HUES64 (cell line): ENCODE measurements at regions not wholly inside any gene's neighbourhood (a gene's known extent, or its start where the extent isn't known, plus 50 kb on each side); places are given as distances from the start of the nearest gene placed in this dataset.
"Not testable (repeated sequence)": the region's sequence is repeated elsewhere in the genome, so short reads cannot be mapped to it uniquely, and the experiment has no call there.

ENCODE experiments used
- H3K27ac ChIP-seq: 2 replicates; pipeline ENCODE4 v1.7.0; 2013; ENCODE audit warnings: low read depth, low read length, inconsistent platforms
- H3K27me3 ChIP-seq: 2 replicates; pipeline ENCODE4 v1.6.1; 2013; ENCODE audit warnings: mild to moderate bottlenecking, low read length; ENCODE audit not compliant: insufficient read depth
- H3K36me3 ChIP-seq: 2 replicates; pipeline ENCODE4 v1.6.1; 2013; ENCODE audit warnings: mild to moderate bottlenecking, low read length; ENCODE audit not compliant: insufficient read depth
- H3K4me1 ChIP-seq: 2 replicates; pipeline ENCODE4 v1.6.1; 2013; ENCODE audit warnings: mild to moderate bottlenecking, low read length, moderate library complexity; ENCODE audit not compliant: insufficient read depth
- H3K4me3 ChIP-seq: 2 replicates; pipeline ENCODE4 v1.5.1; 2013; ENCODE audit warnings: mild to moderate bottlenecking, low read length, moderate library complexity
- H3K9ac ChIP-seq: 2 replicates; pipeline ENCODE4 v1.6.1; 2013; ENCODE audit warnings: mild to moderate bottlenecking, low read depth, low read length
- H3K9me3 ChIP-seq: 2 replicates; pipeline ENCODE4 v1.6.1; 2013; ENCODE audit warnings: low read depth, low read length; ENCODE audit not compliant: insufficient read depth
- WGBS: fragments of 150-250, 120-280 bp; methylation state at CpG from one replicate; pipeline ENCODE4 v1.1.7; 2013; ENCODE audit warnings: missing lambda C conversion rate; 5-methylcytosine and 5-hydroxymethylcytosine counted together

DNA sequence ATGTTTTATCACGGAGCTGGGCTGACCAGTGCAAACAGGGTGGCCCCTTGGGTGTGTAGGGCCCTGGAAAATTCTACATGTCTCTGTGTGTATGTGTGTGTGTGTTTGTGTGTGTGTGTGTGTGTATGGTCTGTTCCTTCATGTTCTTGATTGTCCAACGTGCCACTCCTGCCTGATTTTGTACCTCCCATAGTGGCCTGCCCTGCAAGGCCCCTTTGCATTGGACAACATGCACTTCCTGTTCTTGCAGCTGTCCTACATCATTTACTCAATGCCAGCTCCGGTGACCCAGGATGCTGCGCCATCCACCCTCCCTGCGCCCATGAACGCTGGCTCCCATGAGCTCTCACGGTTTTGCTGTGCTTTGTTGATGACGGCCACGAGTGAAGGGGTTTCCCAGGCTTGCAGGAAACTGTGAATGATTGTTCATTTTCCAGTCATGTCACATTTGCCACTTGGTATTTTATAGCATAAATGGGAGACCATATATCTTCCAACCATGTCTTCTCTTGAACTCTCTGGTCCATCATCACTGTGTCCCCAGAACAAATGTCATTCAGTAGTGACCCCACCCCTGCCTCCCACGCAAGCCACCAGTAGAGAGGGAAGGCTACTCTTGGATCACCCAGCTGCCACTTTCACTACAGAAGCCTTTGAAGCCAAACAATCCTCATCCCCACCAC lies 69.7 kb upstream of the NCK2 start:
- WGBS: 94% methylated on average over 10 of the region's 10 CpGs
- Histone ChIP-seq H3K9ac (no peak overlapping the region), H3K9me3 (no peaks in the 10 kb centered on the region)

GRCh38 chr2:105674401-105674800 lies 70.3 kb upstream of the NCK2 start:
- Histone ChIP-seq H3K27ac (no peak overlapping the region), H3K27me3 (no peaks in the 10 kb centered on the region), H3K4me3 (no peak overlapping the region), H3K9ac (no peak overlapping the region), H3K9me3 (no peaks in the 10 kb centered on the region), H3K36me3 (no peaks in the 10 kb centered on the region), H3K4me1 (0 out of 2 replicates have a peak, but pooled peaks cover 10% of the 10 kb centered on the region)
- WGBS: 90% methylated on average over 7 of the region's 7 CpGs

More for the DNA sequence above, 69.7 kb upstream of the NCK2 start:
- Histone ChIP-seq H3K4me1 (0 out of 2 replicates have a peak, but pooled peaks cover 10% of the 10 kb centered on the region), H3K27me3 (no peaks in the 10 kb centered on the region), H3K4me3 (no peak overlapping the region), H3K36me3 (no peaks in the 10 kb centered on the region), H3K27ac (no peak overlapping the region)

DNA sequence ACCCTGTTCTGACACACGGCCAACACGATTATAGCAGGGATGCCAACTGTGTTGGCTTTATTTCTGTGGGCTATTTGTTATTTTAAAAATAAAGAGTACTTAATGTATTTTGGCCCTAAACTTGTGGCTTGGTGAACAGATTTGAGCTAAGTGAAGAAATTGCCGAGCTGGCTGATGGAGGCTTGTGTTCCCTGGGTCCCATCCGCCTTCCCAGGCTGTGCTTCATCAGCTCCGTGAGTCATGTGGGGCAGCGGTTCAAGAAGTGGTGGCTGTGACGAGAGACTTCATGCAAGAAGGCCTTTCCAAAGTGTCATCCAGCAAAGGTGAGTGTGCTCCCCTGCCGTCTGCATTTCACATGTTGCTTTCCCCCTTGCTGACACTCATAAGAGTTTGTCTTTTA lies 73.6 kb upstream of the NCK2 start:
- H3K27me3 ChIP-seq: no peaks in the 10 kb centered on the region
- H3K4me3 ChIP-seq: no peak overlapping the region
- H3K9me3 ChIP-seq: peaks cover 8% of the 10 kb centered on the region
- WGBS: 93% methylated on average over 8 of the region's 8 CpGs
- 0 out of 2 replicates have a peak, but pooled peaks cover 10% of the 10 kb centered on the region for H3K4me1 ChIP-seq
- no peaks in the 10 kb centered on the region for H3K36me3 ChIP-seq
- no peak overlapping the region for H3K9ac ChIP-seq
- no peak overlapping the region for H3K27ac ChIP-seq

GRCh38 chr2:105669384-105669891 lies 75.3 kb upstream of the NCK2 start:
- Histone ChIP-seq H3K36me3 (no peaks in the 10 kb centered on the region), H3K4me3 (no peak overlapping the region), H3K27ac (no peak overlapping the region), H3K27me3 (no peaks in the 10 kb centered on the region), H3K9ac (no peak overlapping the region), H3K9me3 (peaks cover 22% of the 10 kb centered on the region), H3K4me1 (0 out of 2 replicates have a peak, but pooled peaks cover 4% of the 10 kb centered on the region)
- 96% methylated on average over 4 of the region's 4 CpGs for WGBS

GRCh38 chr2:105665480-105665879 lies 79.2 kb upstream of the NCK2 start:
- H3K36me3 ChIP-seq: no peaks in the 10 kb centered on the region
- peaks cover 27% of the 10 kb centered on the region for H3K9me3 ChIP-seq
- no peak overlapping the region for H3K9ac ChIP-seq
- WGBS: no CpG with 5 or more reads among the region's 1 CpG
- H3K27me3 ChIP-seq: no peaks in the 10 kb centered on the region
- H3K27ac ChIP-seq: no peak overlapping the region
- no peak overlapping the region for H3K4me3 ChIP-seq
- no peaks in the 10 kb centered on the region for H3K4me1 ChIP-seq

DNA sequence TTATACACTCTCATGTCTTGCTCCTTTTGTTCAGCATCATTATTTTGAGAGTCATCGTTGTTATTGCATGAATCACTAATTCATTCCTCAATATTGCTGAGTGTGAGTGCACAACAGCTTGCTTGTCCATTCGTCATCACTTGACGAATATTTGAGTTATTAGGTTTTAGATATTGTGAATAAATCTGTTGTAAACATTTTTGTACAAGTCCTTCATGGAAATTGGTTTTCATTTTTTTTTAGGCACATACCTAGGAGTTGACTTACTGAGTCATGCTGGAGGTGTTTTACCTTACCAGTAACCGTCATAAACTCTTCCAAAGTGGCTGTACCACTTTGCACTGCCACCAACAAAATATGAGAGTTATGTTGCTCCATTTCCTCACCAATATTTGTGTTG lies 84.2 kb upstream of the NCK2 start:
- Histone ChIP-seq H3K4me1 (no peaks in the 10 kb centered on the region; the same call in 1 of the 2 replicates), H3K27ac (no peak overlapping the region), H3K36me3 (no peaks in the 10 kb centered on the region), H3K9ac (no peak overlapping the region), H3K4me3 (no peak overlapping the region), H3K27me3 (no peaks in the 10 kb centered on the region), H3K9me3 (peaks cover 12% of the 10 kb centered on the region)
- WGBS: 100% methylated on average over 4 of the region's 4 CpGs

DNA sequence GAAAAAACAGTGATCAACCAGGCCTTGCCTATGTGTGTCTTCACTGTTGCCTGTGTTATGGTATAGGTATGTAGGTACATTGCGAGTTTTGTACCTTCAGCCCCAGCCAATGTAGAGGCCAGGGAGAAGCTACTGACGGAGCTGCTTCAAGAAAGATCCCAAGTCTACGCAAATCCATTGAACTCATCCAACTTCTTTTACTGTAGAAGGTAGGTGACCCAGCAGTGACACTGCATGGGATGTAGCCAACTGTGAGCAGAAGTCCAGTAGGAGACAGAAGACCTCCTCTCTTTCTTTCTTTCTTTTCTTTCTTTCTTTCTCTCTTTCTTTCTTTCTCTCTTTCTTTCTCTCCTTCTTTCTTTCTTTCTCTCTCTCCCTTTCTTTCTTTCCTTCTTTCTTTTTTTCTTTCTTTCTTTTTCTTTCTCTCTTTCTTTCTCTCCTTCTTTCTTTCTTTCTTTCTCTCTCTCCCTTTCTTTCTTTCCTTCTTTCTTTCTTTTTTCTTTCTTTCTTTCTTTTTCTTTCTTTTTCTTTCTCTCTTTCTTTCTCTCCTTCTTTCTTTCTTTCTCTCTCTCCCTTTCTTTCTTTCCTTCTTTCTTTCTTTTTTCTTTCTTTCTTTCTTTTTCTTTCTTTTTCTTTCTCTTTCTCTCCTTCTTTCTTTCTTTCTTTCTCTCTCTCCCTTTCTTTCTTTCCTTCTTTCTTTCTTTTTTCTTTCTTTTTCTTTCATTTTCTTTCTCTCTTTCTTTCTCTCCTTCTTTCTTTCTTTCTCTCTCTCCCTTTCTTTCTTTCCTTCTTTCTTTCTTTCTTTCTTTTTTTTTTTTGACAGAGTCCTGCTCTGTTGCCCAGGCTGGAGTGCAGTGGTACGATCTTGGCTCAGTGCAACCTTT lies 88.7 kb upstream of the NCK2 start:
- not testable (repeated sequence) for H3K9me3 ChIP-seq, H3K4me1 ChIP-seq, H3K9ac ChIP-seq, H3K4me3 ChIP-seq, H3K36me3 ChIP-seq, H3K27me3 ChIP-seq, H3K27ac ChIP-seq
- WGBS: 93% methylated on average over 4 of the region's 4 CpGs

DNA sequence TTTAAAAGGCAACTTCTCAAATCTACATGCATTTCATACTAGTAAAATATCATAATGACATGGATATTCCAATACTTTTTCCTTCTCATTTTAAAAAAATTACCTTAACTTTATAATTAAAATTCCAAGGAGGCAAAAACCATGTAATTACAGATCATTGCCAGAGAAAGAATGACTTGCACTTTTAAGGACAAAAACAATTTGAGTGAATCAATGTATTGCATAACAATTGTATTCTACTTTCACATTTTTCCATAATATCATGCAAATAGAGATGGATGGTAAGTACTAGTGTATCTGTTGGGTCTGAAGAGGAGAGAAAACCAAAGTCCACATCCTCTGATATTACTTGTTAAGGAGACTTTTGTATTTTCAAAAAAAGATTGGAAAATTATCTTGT lies 89.5 kb upstream of the NCK2 start:
- no peaks in the 10 kb centered on the region for H3K36me3 ChIP-seq
- 0 out of 2 replicates have a peak, but pooled peaks cover 5% of the 10 kb centered on the region for H3K9me3 ChIP-seq
- peaks cover 5% of the 10 kb centered on the region; the same call in 1 of the 2 replicates for H3K4me1 ChIP-seq
- H3K27me3 ChIP-seq: no peaks in the 10 kb centered on the region
- no peak overlapping the region for H3K4me3 ChIP-seq
- no peak overlapping the region for H3K27ac ChIP-seq
- H3K9ac ChIP-seq: no peak overlapping the region

- no peak overlapping the region for H3K4me3 ChIP-seq
- H3K36me3 ChIP-seq: no peaks in the 10 kb centered on the region
- H3K27ac ChIP-seq: no peak overlapping the region
- H3K9me3 ChIP-seq: 0 out of 2 replicates have a peak, but pooled peaks cover 5% of the 10 kb centered on the region
- 100% methylated on average over 2 of the region's 2 CpGs for WGBS
- peaks cover 5% of the 10 kb centered on the region; the same call in 1 of the 2 replicates for H3K4me1 ChIP-seq
- H3K9ac ChIP-seq: no peak overlapping the region
- H3K27me3 ChIP-seq: no peaks in the 10 kb centered on the region
Measured at GRCh38 chr2:105654474-105655004, 90.2 kb upstream of the NCK2 start.

- Histone ChIP-seq H3K27me3 (no peaks in the 10 kb centered on the region), H3K4me1 (peaks cover 5% of the 10 kb centered on the region; the same call in 1 of the 2 replicates), H3K9ac (no peak overlapping the region), H3K4me3 (no peak overlapping the region), H3K9me3 (0 out of 2 replicates have a peak, but pooled peaks cover 9% of the 10 kb centered on the region), H3K36me3 (no peaks in the 10 kb centered on the region), H3K27ac (no peak overlapping the region)
Measured at GRCh38 chr2:105653302-105653701, 91.4 kb upstream of the NCK2 start.
